ENCODE measurements at regions not wholly inside any gene's neighbourhood (a gene's known extent, or its start where the extent isn't known, plus 50 kb on each side); places are given as distances from the start of the nearest gene placed in this dataset.

GRCh38 chr7:136066304-136067143 lies 89.4 kb upstream of the MTPN start:
- no peak for DNase-seq (ENCODE audit: low read depth)
- no peak for TF ChIP-seq CTCF (conservative IDR thresholded peaks at IDR 0.05; ENCODE audit: low read depth, low read length)
- no peak overlapping the region for H3K4me3 ChIP-seq (ENCODE audit: low read length)

- no peak for TF ChIP-seq CTCF (conservative IDR thresholded peaks at IDR 0.05; ENCODE audit: low read depth, low read length)
- DNase-seq (ENCODE audit: low read depth), result no peak
- H3K4me3 ChIP-seq (ENCODE audit: low read length), result no peak overlapping the region
Observed at GRCh38 chr7:136064627-136065237, 87.6 kb upstream of the MTPN start.

- TF ChIP-seq CTCF (conservative IDR thresholded peaks at IDR 0.05; ENCODE audit: low read depth, low read length), result no peak
- H3K4me3 ChIP-seq (ENCODE audit: low read length), result no peak overlapping the region
- DNase-seq (ENCODE audit: low read depth), result no peak
Observed at GRCh38 chr7:136064081-136064480, 86.9 kb upstream of the MTPN start.

- DNase-seq (ENCODE audit: low read depth), result no peak
- H3K4me3 ChIP-seq (ENCODE audit: low read length), result no peak overlapping the region
- no peak for TF ChIP-seq CTCF (conservative IDR thresholded peaks at IDR 0.05; ENCODE audit: low read depth, low read length)
Observed at GRCh38 chr7:136063326-136063666, 86.1 kb upstream of the MTPN start.

GRCh38 chr7:136062625-136063325 lies 85.6 kb upstream of the MTPN start:
- no peak for TF ChIP-seq CTCF (conservative IDR thresholded peaks at IDR 0.05; ENCODE audit: low read depth, low read length)
- DNase-seq (ENCODE audit: low read depth), result no peak
- no peak overlapping the region for H3K4me3 ChIP-seq (ENCODE audit: low read length)

GRCh38 chr7:136061433-136061832 lies 84.3 kb upstream of the MTPN start:
- no peak overlapping the region for H3K4me3 ChIP-seq (ENCODE audit: low read length)
- DNase-seq (ENCODE audit: low read depth), result no peak
- TF ChIP-seq CTCF (conservative IDR thresholded peaks at IDR 0.05; ENCODE audit: low read depth, low read length), result no peak
